A549 (cell line): ENCODE measurements at regions not wholly inside any gene's neighbourhood (a gene's known extent, or its start where the extent isn't known, plus 50 kb on each side); places are given as distances from the start of the nearest gene placed in this dataset.

Experiments used
- ATAC-seq, 2 experiments: fragments of 200-7000 bp in 1 of 2; fragments of >200 bp in 1 of 2; cut with Nextera tagmentation in 1 of 2; cut with Tn5 transposase in 1 of 2; 3 replicates each; pipeline versions ENCODE4 v1.8.0 to v1.9.1; 2018 to 2020; ENCODE audit warnings: mild to moderate bottlenecking in 1 of 2, moderate library complexity in 1 of 2
- CTCF ChIA-PET: fragments of 300-600 bp; sonication (Branson Sonifier 250); formaldehyde crosslinking; extraction: SDS; loops from one replicate; lab custom pipeline; 2021; ENCODE audit warnings: antibody characterized with exemption, inconsistent platforms; lab: Yijun Ruan, JAX
- POLR2A ChIA-PET: fragments of 350-600 bp; formaldehyde crosslinking; extraction: SDS; loops from one replicate; lab custom pipeline; 2021; ENCODE audit warnings: antibody characterized with exemption, inconsistent platforms; lab: Yijun Ruan, JAX
- DNase-seq, 2 experiments: peaks; one replicate each; pipeline versions ENCODE4 v3.0.0 to v3.0.0-alpha.2; 2011 to 2016; ENCODE audit warnings: low read depth in 1 of 2, low spot score in 1 of 2
- FAIRE-seq: peaks from 2 replicates; lab custom pipeline; 2011; peaks lifted over from hg19 to GRCh38; lab: Jason Lieb, UNC
- H3K27ac ChIP-seq, 2 experiments: fragments of >200 bp; sonication (Bioruptor Twin); formaldehyde crosslinking; 3 replicates each; pipeline ENCODE4 v1.5.1; 2016 to 2017
- H3K4me1 ChIP-seq: fragments of >200 bp; sonication (Bioruptor Twin); formaldehyde crosslinking; 3 replicates; pipeline ENCODE4 v1.6.1; 2016
- H3K4me2 ChIP-seq: fragments of >200 bp; sonication (Bioruptor Twin); formaldehyde crosslinking; 3 replicates; pipeline ENCODE4 v1.6.1; 2016
- H3K4me3 ChIP-seq: fragments of >200 bp; sonication (Bioruptor Twin); formaldehyde crosslinking; 3 replicates; pipeline ENCODE4 v1.5.1; 2016
- H3K9me3 ChIP-seq: fragments of >200 bp; sonication (Bioruptor Twin); formaldehyde crosslinking; 3 replicates; pipeline ENCODE4 v1.6.1; 2016
- BCL3 ChIP-seq: fragments of >200 bp; sonication (Bioruptor Twin); formaldehyde crosslinking; IDR thresholded peaks from 3 replicates; pipeline ENCODE4 v1.6.1; 2016
- CBX2 ChIP-seq: fragments of 200-600 bp; sonication (generic); IDR thresholded peaks from 2 replicates; pipeline ENCODE4 v1.6.1; 2016; ENCODE audit warnings: low read depth, mild to moderate bottlenecking, borderline replicate concordance
- E2F6 ChIP-seq: IDR thresholded peaks from 2 replicates; pipeline ENCODE4 v1.6.1; 2012; ENCODE audit warnings: low read depth, borderline replicate concordance
- EHF ChIP-seq: fragments of 250-450 bp; sonication (Bioruptor Pico); IDR thresholded peaks from 2 replicates; pipeline ENCODE4 v1.5.0; 2020; ENCODE audit warnings: mild to moderate bottlenecking
- EHMT2 ChIP-seq: fragments of 200-600 bp; sonication (generic); IDR thresholded peaks from 2 replicates; pipeline ENCODE4 v1.6.1; 2016; ENCODE audit warnings: antibody characterized with exemption, low read depth, mild to moderate bottlenecking, moderate library complexity
- EP300 ChIP-seq, 2 experiments: fragments of >200 bp; sonication (Bioruptor Twin); formaldehyde crosslinking; IDR thresholded peaks; 2 replicates in 1 of 2; 3 replicates in 1 of 2; pipeline ENCODE4 v1.6.1; 2016 to 2017
- ESRRA ChIP-seq: fragments of 150-350 bp; IDR thresholded peaks from 2 replicates; pipeline ENCODE4 v1.6.1; 2014; ENCODE audit warnings: mild to moderate bottlenecking, low read length, borderline replicate concordance
- HDAC2 ChIP-seq: fragments of 200-600 bp; sonication (generic); IDR thresholded peaks from 2 replicates; pipeline ENCODE4 v1.6.1; 2016
- HES2 ChIP-seq: fragments of >200 bp; sonication (Bioruptor Twin); formaldehyde crosslinking; IDR thresholded peaks from 2 replicates; pipeline ENCODE4 v1.6.1; 2016
- HEYL ChIP-seq: fragments of 250-450 bp; sonication (Bioruptor Pico); IDR thresholded peaks from 2 replicates; pipeline ENCODE4 v1.8.0; 2021; ENCODE audit warnings: mild to moderate bottlenecking, moderate library complexity
- HMGXB4 ChIP-seq: fragments of 250-450 bp; sonication (Bioruptor Pico); IDR thresholded peaks from 2 replicates; pipeline ENCODE4 v1.5.0; 2021; ENCODE audit warnings: mild to moderate bottlenecking, moderate library complexity, borderline replicate concordance
- HOXB13 ChIP-seq: fragments of 250-450 bp; sonication (Bioruptor Pico); IDR thresholded peaks from 2 replicates; pipeline ENCODE4 v1.5.0; 2020; ENCODE audit warnings: low read depth, mild to moderate bottlenecking, moderate library complexity
- KDM1A ChIP-seq: fragments of 200-600 bp; sonication (generic); IDR thresholded peaks from 2 replicates; pipeline ENCODE4 v1.6.1; 2016; ENCODE audit warnings: low read depth, mild to moderate bottlenecking
- KDM5A ChIP-seq: fragments of 200-600 bp; sonication (generic); IDR thresholded peaks from 2 replicates; pipeline ENCODE4 v1.6.1; 2016; ENCODE audit warnings: antibody characterized with exemption, mild to moderate bottlenecking
- MAFK ChIP-seq: fragments of 450-650 bp; IDR thresholded peaks from 2 replicates; pipeline ENCODE4 v1.6.1; 2014; ENCODE audit not compliant: partially characterized antibody
- MAX ChIP-seq: IDR thresholded peaks from 2 replicates; pipeline ENCODE4 v1.6.1; 2012
- NR3C1 ChIP-seq: fragments of >200 bp; sonication (Bioruptor Twin); formaldehyde crosslinking; IDR thresholded peaks from 3 replicates; pipeline ENCODE4 v1.6.1; 2017
- PBX3 ChIP-seq: IDR thresholded peaks from 2 replicates; pipeline ENCODE4 v1.6.1; 2012
- PHF8 ChIP-seq: fragments of 200-600 bp; sonication (generic); IDR thresholded peaks from 2 replicates; pipeline ENCODE4 v1.6.1; 2016; ENCODE audit warnings: low read depth, mild to moderate bottlenecking, antibody characterized with exemption, moderate library complexity, borderline replicate concordance
- POLR2A ChIP-seq: IDR thresholded peaks from 2 replicates; pipeline ENCODE4 v1.6.1; 2012; ENCODE audit warnings: mild to moderate bottlenecking, low read length
- RAD21 ChIP-seq, 2 experiments: fragments of >200 bp in 1 of 2; sonication (Bioruptor Twin) in 1 of 2; formaldehyde crosslinking in 1 of 2; IDR thresholded peaks in 1 of 2; conservative IDR thresholded peaks in 1 of 2; 2 replicates in 1 of 2; 3 replicates in 1 of 2; pipeline ENCODE4 v1.6.1; 2012 to 2018; ENCODE audit warnings: inconsistent platforms in 1 of 2
- REST ChIP-seq: fragments of 200-600 bp; sonication (generic); IDR thresholded peaks from 2 replicates; pipeline ENCODE4 v1.6.1; 2016; ENCODE audit warnings: antibody characterized with exemption, mild to moderate bottlenecking, moderate library complexity
- SMC3 ChIP-seq: fragments of >200 bp; sonication (Bioruptor Twin); formaldehyde crosslinking; IDR thresholded peaks from 3 replicates; pipeline ENCODE4 v1.6.1; 2018; ENCODE audit warnings: inconsistent platforms
- TFCP2L1 ChIP-seq: fragments of 250-450 bp; sonication (Bioruptor Pico); IDR thresholded peaks from 2 replicates; pipeline ENCODE4 v1.5.0; 2021; ENCODE audit warnings: mild to moderate bottlenecking
- TP53 ChIP-seq: fragments of 250-450 bp; sonication (Bioruptor Pico); IDR thresholded peaks from 2 replicates; pipeline ENCODE4 v1.5.0; 2021; ENCODE audit warnings: mild to moderate bottlenecking, moderate library complexity
- ZC3H11A ChIP-seq: fragments of 450-650 bp; IDR thresholded peaks from 2 replicates; pipeline ENCODE4 v1.6.1; 2014; ENCODE audit warnings: antibody characterized with exemption, mild to moderate bottlenecking
- ZNF302 ChIP-seq: fragments of 250-450 bp; sonication (Bioruptor Pico); IDR thresholded peaks from 2 replicates; pipeline ENCODE4 v1.9.0; 2021; ENCODE audit warnings: inconsistent platforms, mild to moderate bottlenecking, moderate library complexity
- whole genome bisulfite sequencing: methylation state at CpG from one replicate; pipeline ENCODE4 v1.1.6; 2017; ENCODE audit errors: missing lambda C conversion rate; 5-methylcytosine and 5-hydroxymethylcytosine counted together

- POLR2A ChIA-PET: no interaction called here
- Histone ChIP-seq H3K4me3 (no peak overlapping the region), H3K9me3 (no peaks in the 10 kb centered on the region), H3K4me1 (no peaks in the 10 kb centered on the region), H3K27ac (no peak overlapping the region), H3K4me2 (no peak overlapping the region)
- CTCF ChIA-PET: interaction anchor here (0.7 kb wide), 1 partner anchor 18 kb away, joined by 3 read pairs; no protein-coding TSS in a partner anchor
- DNase-seq: no peak
- TF ChIP-seq HEYL (CRISPR knock-in tag) (no peak), HES2 (no peak), EP300 (IDR thresholded peaks at IDR 0.05) (no peak), PBX3 (no peak), BCL3 (no peak), ESRRA (no peak), POLR2A (no peak), ZC3H11A (no peak), HMGXB4 (CRISPR knock-in tag) (no peak), ZNF302 (CRISPR knock-in tag) (no peak), REST (no peak), PHF8 (no peak), EHF (no peak), CBX2 (no peak), EHMT2 (no peak), E2F6 (no peak), MAX (no peak), KDM1A (no peak), HDAC2 (no peak)
- ATAC-seq: no peak
- no peak for FAIRE-seq
- 0% methylated on average over 1 of the region's 1 CpG for WGBS
Observed at GRCh38 chr17:54408731-54409130, 491.9 kb upstream of the TOM1L1 start.

GRCh38 chr17:54418467-54418866 is 482.2 kb upstream of the TOM1L1 start:
- Histone ChIP-seq H3K4me3 (no peak overlapping the region), H3K4me1 (no peaks in the 10 kb centered on the region), H3K9me3 (no peaks in the 10 kb centered on the region; the same call in 2 of the 3 replicates), H3K27ac (no peak overlapping the region), H3K4me2 (no peak overlapping the region)
- POLR2A ChIA-PET: no interaction called here
- CTCF ChIA-PET: no interaction called here
- no peak for ATAC-seq
- no peak for FAIRE-seq
- no peak for DNase-seq
- TF ChIP-seq HOXB13 (no peak), NR3C1 (no peak), RAD21 (conservative IDR thresholded peaks at IDR 0.05 in 1 of 2, IDR thresholded peaks at IDR 0.05 in 1 of 2) (no peak), TP53 (CRISPR knock-in tag) (no peak), SMC3 (no peak), ESRRA (no peak), KDM5A (no peak), HMGXB4 (CRISPR knock-in tag) (no peak), TFCP2L1 (CRISPR knock-in tag) (no peak), PBX3 (no peak), KDM1A (no peak), MAFK (no peak)
